ENCODE measurements at regions not wholly inside any gene's neighbourhood (a gene's known extent, or its start where the extent isn't known, plus 50 kb on each side); places are given as distances from the start of the nearest gene placed in this dataset.

- 53 to 71% methylated on average over 4 of the region's 4 CpGs for WGBS, 2 donors
- H3K36me3 ChIP-seq (ENCODE audit: low read depth, missing control alignments) = no peaks in the 10 kb centered on the region
- intact Hi-C loops (cut with DNase I; ENCODE audit: low total_unique reads) = no loop called here
- H3K27ac ChIP-seq = no peak overlapping the region
- no peaks in the 10 kb centered on the region for H3K9me3 ChIP-seq
- H3K4me3 ChIP-seq = no peak overlapping the region
- TF ChIP-seq CTCF (IDR thresholded peaks at IDR 0.05) = no peak
- TF ChIP-seq POLR2A (IDR thresholded peaks at IDR 0.05) = no peak
- H3K27me3 ChIP-seq = no peaks in the 10 kb centered on the region
- H3K4me1 ChIP-seq = no peaks in the 10 kb centered on the region
- DNase-seq = no peak
Observed at GRCh38 chr20:41786158-41786557, 168.0 kb upstream of the CHD6 start.

GRCh38 chr20:41784209-41784958, 166.2 kb upstream of the CHD6 start:
- no peaks in the 10 kb centered on the region for H3K9me3 ChIP-seq
- no peaks in the 10 kb centered on the region for H3K27me3 ChIP-seq
- 36 to 42% methylated on average over 5 of the region's 5 CpGs for WGBS, 2 donors
- no peak overlapping the region for H3K27ac ChIP-seq
- H3K4me3 ChIP-seq = no peak overlapping the region
- intact Hi-C loops (cut with DNase I; ENCODE audit: low total_unique reads) = no loop called here
- TF ChIP-seq POLR2A (IDR thresholded peaks at IDR 0.05) (no peak), CTCF (IDR thresholded peaks at IDR 0.05) (no peak)
- DNase-seq = no peak
- no peaks in the 10 kb centered on the region for H3K36me3 ChIP-seq (ENCODE audit: low read depth, missing control alignments)
- no peaks in the 10 kb centered on the region for H3K4me1 ChIP-seq

GRCh38 chr20:41783423-41784208, 165.4 kb upstream of the CHD6 start:
- H3K4me1 ChIP-seq = no peaks in the 10 kb centered on the region
- no peak overlapping the region for H3K4me3 ChIP-seq
- intact Hi-C loops (cut with DNase I; ENCODE audit: low total_unique reads) = no loop called here
- DNase-seq = no peak
- H3K27me3 ChIP-seq = no peaks in the 10 kb centered on the region
- H3K27ac ChIP-seq = no peak overlapping the region
- no peak for TF ChIP-seq POLR2A (IDR thresholded peaks at IDR 0.05)
- TF ChIP-seq CTCF (IDR thresholded peaks at IDR 0.05) = no peak
- no peaks in the 10 kb centered on the region for H3K9me3 ChIP-seq
- WGBS, 2 donors = 75 to 78% methylated on average over 6 to 7 of the region's 7 CpGs
- no peaks in the 10 kb centered on the region for H3K36me3 ChIP-seq (ENCODE audit: low read depth, missing control alignments)

GRCh38 chr20:41782730-41783406, 164.7 kb upstream of the CHD6 start:
- Histone ChIP-seq H3K27ac (no peak overlapping the region), H3K27me3 (no peaks in the 10 kb centered on the region), H3K9me3 (no peaks in the 10 kb centered on the region), H3K36me3 (ENCODE audit: low read depth, missing control alignments) (no peaks in the 10 kb centered on the region), H3K4me1 (no peaks in the 10 kb centered on the region), H3K4me3 (no peak overlapping the region)
- intact Hi-C loops (cut with DNase I; ENCODE audit: low total_unique reads) = no loop called here
- WGBS, 2 donors = 68 to 83% methylated on average over 3 of the region's 3 CpGs
- DNase-seq = no peak
- TF ChIP-seq CTCF (IDR thresholded peaks at IDR 0.05) (no peak), POLR2A (IDR thresholded peaks at IDR 0.05) (no peak)

Measured in testis (tissue), 2 donors.